GM23338 (cell line): ENCODE measurements at regions not wholly inside any gene's neighbourhood (a gene's known extent, or its start where the extent isn't known, plus 50 kb on each side); places are given as distances from the start of the nearest gene placed in this dataset.

Experiments used
- ATAC-seq: fragments of 200-7000 bp; cut with Tn5 transposase; 3 replicates; pipeline ENCODE4 v1.9.1; 2020
- DNase-seq: peaks from one replicate; pipeline ENCODE4 v3.0.0-alpha.2; 2015; ENCODE audit warnings: low spot score
- H2AFZ ChIP-seq: fragments of 200-600 bp; sonication (generic); 2 replicates; pipeline ENCODE4 v1.8.0; 2016; ENCODE audit warnings: antibody characterized with exemption, mild to moderate bottlenecking, moderate library complexity
- H3F3A ChIP-seq: fragments of 200-600 bp; sonication (generic); replicated peaks from 2 replicates; pipeline ENCODE4 v1.8.0; 2017; ENCODE audit warnings: antibody characterized with exemption, mixed run types, low read depth
- H3K27ac ChIP-seq: fragments of 200-600 bp; sonication (generic); 2 replicates; pipeline ENCODE4 v1.6.1; 2016; ENCODE audit warnings: low read depth
- H3K27me3 ChIP-seq: fragments of 200-600 bp; sonication (generic); 2 replicates; pipeline ENCODE4 v1.8.0; 2016; ENCODE audit warnings: mild to moderate bottlenecking, mixed run types, moderate library complexity; ENCODE audit not compliant: insufficient read depth
- H3K36me3 ChIP-seq: fragments of 200-600 bp; sonication (generic); 2 replicates; pipeline ENCODE4 v1.8.0; 2016; ENCODE audit warnings: mild to moderate bottlenecking; ENCODE audit not compliant: insufficient read depth
- H3K4me1 ChIP-seq: fragments of 200-600 bp; sonication (generic); 2 replicates; pipeline ENCODE4 v1.8.0; 2016; ENCODE audit warnings: mild to moderate bottlenecking, moderate library complexity; ENCODE audit not compliant: insufficient read depth
- H3K4me2 ChIP-seq: fragments of 200-600 bp; sonication (generic); 2 replicates; pipeline ENCODE4 v1.7.1; 2017; ENCODE audit warnings: mixed run types
- H3K4me3 ChIP-seq: fragments of 200-600 bp; sonication (generic); 2 replicates; pipeline ENCODE4 v1.6.1; 2016; ENCODE audit warnings: mixed run types
- H3K79me2 ChIP-seq: fragments of 200-600 bp; sonication (generic); replicated peaks from 2 replicates; pipeline ENCODE4 v1.8.0; 2017; ENCODE audit warnings: mild to moderate bottlenecking; ENCODE audit not compliant: insufficient read depth
- H3K9me2 ChIP-seq: fragments of 200-600 bp; sonication (generic); 2 replicates; pipeline ENCODE4 v1.8.0; 2017; ENCODE audit not compliant: insufficient read depth
- H4K20me1 ChIP-seq: fragments of 200-600 bp; sonication (generic); replicated peaks from 2 replicates; pipeline ENCODE4 v1.8.0; 2017; ENCODE audit warnings: mild to moderate bottlenecking; ENCODE audit not compliant: insufficient read depth
- H3K27ac Mint-ChIP-seq: 2 replicates; pipeline ENCODE4 v1.8.0; 2020; ENCODE audit warnings: inconsistent platforms, mild to moderate bottlenecking, moderate library complexity, mixed read lengths
- H3K27me3 Mint-ChIP-seq: 3 replicates; pipeline ENCODE4 v1.8.0; 2022; ENCODE audit warnings: low read depth, mild to moderate bottlenecking, moderate library complexity, mixed read lengths, inconsistent platforms; ENCODE audit not compliant: insufficient read depth, poor library complexity
- H3K36me3 Mint-ChIP-seq: 3 replicates; pipeline ENCODE4 v1.8.0; 2021; ENCODE audit warnings: low read depth, mild to moderate bottlenecking, inconsistent platforms, moderate library complexity, mixed read lengths
- H3K4me1 Mint-ChIP-seq: 3 replicates; pipeline ENCODE4 v1.8.0; 2020; ENCODE audit warnings: mild to moderate bottlenecking, inconsistent platforms, mixed read lengths
- H3K4me3 Mint-ChIP-seq: 3 replicates; pipeline ENCODE4 v1.8.0; 2021; ENCODE audit warnings: moderate library complexity, mild to moderate bottlenecking, inconsistent platforms, mixed read lengths
- H3K9me3 Mint-ChIP-seq: 3 replicates; pipeline ENCODE4 v1.8.0; 2020; ENCODE audit warnings: moderate library complexity, mild to moderate bottlenecking, inconsistent platforms, mixed read lengths
- CREB1 ChIP-seq: fragments of 250-450 bp; sonication (Bioruptor Pico); IDR thresholded peaks from 2 replicates; pipeline ENCODE4 v1.5.0; 2020; ENCODE audit warnings: low read depth, mild to moderate bottlenecking, moderate library complexity
- EZH2 ChIP-seq: fragments of 200-600 bp; sonication (generic); IDR thresholded peaks from one replicate; pipeline ENCODE4 v1.8.0; 2017; ENCODE audit warnings: antibody characterized with exemption, mild to moderate bottlenecking, low read depth; ENCODE audit not compliant: unreplicated experiment
- NANOG ChIP-seq: IDR thresholded peaks from 2 replicates; pipeline ENCODE4 v1.6.1; 2016; ENCODE audit warnings: antibody characterized with exemption, borderline replicate concordance
- POLR2AphosphoS5 ChIP-seq: IDR thresholded peaks from 2 replicates; pipeline ENCODE4 v1.6.1; 2016; ENCODE audit warnings: antibody characterized with exemption, low read depth
- ZNF114 ChIP-seq: fragments of 250-450 bp; sonication (Bioruptor Pico); IDR thresholded peaks from 2 replicates; pipeline ENCODE4 v1.5.0; 2020; ENCODE audit warnings: mild to moderate bottlenecking, moderate library complexity
- ZNF331 ChIP-seq: fragments of 250-450 bp; sonication (Bioruptor Pico); IDR thresholded peaks from 2 replicates; pipeline ENCODE4 v1.5.0; 2020; ENCODE audit warnings: low read depth, mild to moderate bottlenecking, moderate library complexity
- ZNF462 ChIP-seq: fragments of 250-450 bp; sonication (Bioruptor Pico); IDR thresholded peaks from 2 replicates; pipeline ENCODE4 v1.5.0; 2020; ENCODE audit warnings: mild to moderate bottlenecking, moderate library complexity
- TF ChIP-seq, protein P1 (sequence below), 2 experiments: fragments of 200-600 bp in 1 of 2; sonication (generic) in 1 of 2; conservative IDR thresholded peaks; 2 replicates each; pipeline versions ENCODE4 v1.5.1 to v1.6.1; 2016 to 2017; ENCODE audit warnings: antibody characterized with exemption in 2 of 2, low read depth in 2 of 2, mild to moderate bottlenecking in 2 of 2, moderate library complexity in 1 of 2

DNA sequence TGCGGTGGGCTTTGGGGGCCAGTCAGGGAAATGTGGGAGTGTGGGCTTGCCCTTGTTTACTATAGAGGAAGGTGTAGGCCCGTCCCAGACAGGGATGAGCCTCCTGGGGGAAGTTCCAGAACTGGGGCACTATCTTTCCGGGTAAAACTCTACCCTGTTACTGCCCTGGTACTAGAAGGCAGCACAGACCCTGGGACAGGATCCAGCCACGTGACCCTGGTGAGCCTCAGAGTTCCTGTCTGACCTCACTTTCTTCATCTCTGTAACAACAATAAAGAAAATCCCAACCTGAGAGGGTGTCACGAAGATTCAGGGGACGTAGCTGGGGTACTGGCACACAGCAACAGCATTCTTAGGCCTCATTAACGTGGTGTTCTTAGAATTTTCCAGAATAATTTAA lies 239.6 kb upstream of the FOXF1 start:
- Mint-ChIP-seq H3K4me1 (peaks cover 11% of the 10 kb centered on the region; the same call in 2 of the 3 replicates), H3K36me3 (no peaks in the 10 kb centered on the region), H3K27me3 (peaks cover 2% of the 10 kb centered on the region), H3K9me3 (no peaks in the 10 kb centered on the region; the same call in 2 of the 3 replicates), H3K4me3 (no peak overlapping the region), H3K27ac (no peak overlapping the region)
- H3K36me3 ChIP-seq: no peaks in the 10 kb centered on the region; the same call in 1 of the 2 replicates
- no peaks in the 10 kb centered on the region for H3K27me3 ChIP-seq
- no peak overlapping the region for H3K27ac ChIP-seq
- no peak for DNase-seq
- H2AFZ ChIP-seq: no peak overlapping the region
- ATAC-seq: no peak
- no peak for TF ChIP-seq ZNF114 (CRISPR knock-in tag)
- TF ChIP-seq ZNF462 (CRISPR knock-in tag): no peak
- TF ChIP-seq POLR2AphosphoS5: no peak
- TF ChIP-seq, protein P1, sequence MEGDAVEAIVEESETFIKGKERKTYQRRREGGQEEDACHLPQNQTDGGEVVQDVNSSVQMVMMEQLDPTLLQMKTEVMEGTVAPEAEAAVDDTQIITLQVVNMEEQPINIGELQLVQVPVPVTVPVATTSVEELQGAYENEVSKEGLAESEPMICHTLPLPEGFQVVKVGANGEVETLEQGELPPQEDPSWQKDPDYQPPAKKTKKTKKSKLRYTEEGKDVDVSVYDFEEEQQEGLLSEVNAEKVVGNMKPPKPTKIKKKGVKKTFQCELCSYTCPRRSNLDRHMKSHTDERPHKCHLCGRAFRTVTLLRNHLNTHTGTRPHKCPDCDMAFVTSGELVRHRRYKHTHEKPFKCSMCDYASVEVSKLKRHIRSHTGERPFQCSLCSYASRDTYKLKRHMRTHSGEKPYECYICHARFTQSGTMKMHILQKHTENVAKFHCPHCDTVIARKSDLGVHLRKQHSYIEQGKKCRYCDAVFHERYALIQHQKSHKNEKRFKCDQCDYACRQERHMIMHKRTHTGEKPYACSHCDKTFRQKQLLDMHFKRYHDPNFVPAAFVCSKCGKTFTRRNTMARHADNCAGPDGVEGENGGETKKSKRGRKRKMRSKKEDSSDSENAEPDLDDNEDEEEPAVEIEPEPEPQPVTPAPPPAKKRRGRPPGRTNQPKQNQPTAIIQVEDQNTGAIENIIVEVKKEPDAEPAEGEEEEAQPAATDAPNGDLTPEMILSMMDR (conservative IDR thresholded peaks at IDR 0.05; ENCODE audit: low read depth in 2 of 2): no peak
- TF ChIP-seq ZNF331 (CRISPR knock-in tag): no peak
- no peak for TF ChIP-seq NANOG
- no peak for TF ChIP-seq CREB1 (CRISPR knock-in tag)
- no peak for TF ChIP-seq EZH2
- no peaks in the 10 kb centered on the region for H3F3A ChIP-seq
- peaks cover 5% of the 10 kb centered on the region; the same call in 1 of the 2 replicates for H3K4me1 ChIP-seq
- H4K20me1 ChIP-seq: no peaks in the 10 kb centered on the region
- H3K79me2 ChIP-seq: no peaks in the 10 kb centered on the region
- no peak overlapping the region for H3K4me3 ChIP-seq
- H3K4me2 ChIP-seq: no peak overlapping the region
- H3K9me2 ChIP-seq: no peaks in the 10 kb centered on the region
